CD4-positive, alpha-beta T cell (primary cell): ENCODE measurements at regions not wholly inside any gene's neighbourhood (a gene's known extent, or its start where the extent isn't known, plus 50 kb on each side); places are given as distances from the start of the nearest gene placed in this dataset.

ENCODE experiments used
- ATAC-seq: fragments of 200-7000 bp; cut with Tn5 transposase; one replicate; pipeline ENCODE4 v1.10.0; 2022; ENCODE audit warnings: mild to moderate bottlenecking; ENCODE audit not compliant: poor library complexity
- CTCF ChIA-PET: fragments of 350-600 bp; sonication (Branson Sonifier 250); formaldehyde crosslinking; loops from one replicate; lab custom pipeline; 2021; ENCODE audit warnings: antibody characterized with exemption, inconsistent platforms; lab: Charles Lee
- POLR2A ChIA-PET: fragments of 350-600 bp; sonication (Branson Sonifier 250); formaldehyde crosslinking; loops from one replicate; lab custom pipeline; 2021; ENCODE audit warnings: antibody characterized with exemption, inconsistent platforms; lab: Charles Lee
- DNase-seq, 14 experiments: peaks; one replicate each; pipeline ENCODE4 v3.0.0-alpha.2; 2013 to 2020; ENCODE audit warnings: mixed read lengths in 2 of 14
- H3K27ac ChIP-seq, 2 donors: one replicate each; pipeline versions ENCODE4 v1.5.1 to v1.7.0; 2013; ENCODE audit warnings: low read length in 2 of 2, low read depth in 1 of 2, mild to moderate bottlenecking in 1 of 2
- H3K27me3 ChIP-seq, 2 experiments: 1 replicate in 1 of 2; 2 replicates in 1 of 2; pipeline versions ENCODE4 v1.6.1 to v1.7.0; 2013; ENCODE audit warnings: low read length in 2 of 2, control low read depth in 1 of 2, mild to moderate bottlenecking in 1 of 2, moderate library complexity in 1 of 2; ENCODE audit not compliant: insufficient read depth in 2 of 2, control insufficient read depth in 1 of 2
- H3K36me3 ChIP-seq: one replicate; pipeline ENCODE4 v1.6.1; 2013; ENCODE audit warnings: low read length, control low read depth; ENCODE audit not compliant: insufficient read depth
- H3K4me1 ChIP-seq: one replicate; pipeline ENCODE4 v1.6.1; 2013; ENCODE audit warnings: low read length, control low read depth; ENCODE audit not compliant: insufficient read depth
- H3K4me3 ChIP-seq: one replicate; pipeline ENCODE4 v1.5.1; 2013; ENCODE audit warnings: mild to moderate bottlenecking, low read length, moderate library complexity
- H3K9me3 ChIP-seq, 2 experiments: 1 replicate in 1 of 2; 2 replicates in 1 of 2; pipeline versions ENCODE4 v1.6.1 to v1.7.0; 2013; ENCODE audit warnings: low read length in 2 of 2, mild to moderate bottlenecking in 2 of 2, control low read depth in 1 of 2, moderate library complexity in 1 of 2; ENCODE audit not compliant: control insufficient read depth in 1 of 2, insufficient read depth in 1 of 2
- H3K27ac Mint-ChIP-seq: one replicate; pipeline ENCODE4 v1.8.0; 2020; ENCODE audit warnings: mixed read lengths
- H3K27me3 Mint-ChIP-seq: one replicate; pipeline ENCODE4 v1.8.0; 2021; ENCODE audit warnings: mixed read lengths
- H3K36me3 Mint-ChIP-seq: one replicate; pipeline ENCODE4 v1.8.0; 2021; ENCODE audit warnings: low read depth, mixed read lengths
- H3K4me1 Mint-ChIP-seq: one replicate; pipeline ENCODE4 v1.8.0; 2021; ENCODE audit warnings: low read depth, mixed read lengths
- H3K4me3 Mint-ChIP-seq: one replicate; pipeline ENCODE4 v1.8.0; 2020; ENCODE audit warnings: mild to moderate bottlenecking, mixed read lengths
- H3K9me3 Mint-ChIP-seq: one replicate; pipeline ENCODE4 v1.8.0; 2020; ENCODE audit warnings: mixed read lengths
- CTCF ChIP-seq: fragments of 200-600 bp; IDR thresholded peaks from one replicate; pipeline ENCODE4 v1.8.0; 2022; ENCODE audit warnings: antibody characterized with exemption, mild to moderate bottlenecking
- intact Hi-C, 2 experiments: fragments of 100-400 bp; cut with DNase I in 1 of 2; cut with micrococcal nuclease in 1 of 2; formaldehyde crosslinking; loops; one replicate each; pipeline versions ENCODE4 v1.15.1 to v1.9.0; 2023 to 2025; cut with DNase I, micrococcal nuclease

GRCh38 chr10:128507066-128507465 is 380.8 kb upstream of the MKI67 start:
- no peak for DNase-seq
- ChIA-PET POLR2A (no interaction called here), CTCF (no interaction called here)
- no peak overlapping the region for H3K27ac Mint-ChIP-seq
- no peaks in the 10 kb centered on the region for H3K4me1 Mint-ChIP-seq
- TF ChIP-seq CTCF, result no peak
- Histone ChIP-seq H3K27ac (no peak overlapping the region), H3K9me3 (peaks cover 0 to 11% of the 10 kb centered on the region in 2 experiments), H3K27me3 (no peaks in the 10 kb centered on the region), H3K4me3 (no peak overlapping the region), H3K36me3 (no peaks in the 10 kb centered on the region), H3K4me1 (no peaks in the 10 kb centered on the region)
- H3K4me3 Mint-ChIP-seq, result no peak overlapping the region
- ATAC-seq, result no peak
- peaks cover 7% of the 10 kb centered on the region for H3K9me3 Mint-ChIP-seq
- no peaks in the 10 kb centered on the region for H3K36me3 Mint-ChIP-seq
- intact Hi-C loops, result no loop called here
- peaks cover 20% of the 10 kb centered on the region for H3K27me3 Mint-ChIP-seq

GRCh38 chr10:128511284-128511683 is 385.1 kb upstream of the MKI67 start:
- Histone ChIP-seq H3K27ac (no peak overlapping the region), H3K36me3 (no peaks in the 10 kb centered on the region), H3K9me3 (peaks cover 0 to 16% of the 10 kb centered on the region in 2 experiments), H3K4me1 (no peaks in the 10 kb centered on the region), H3K4me3 (no peak overlapping the region), H3K27me3 (no peaks in the 10 kb centered on the region)
- no peak for TF ChIP-seq CTCF
- intact Hi-C loops, result no loop called here
- H3K9me3 Mint-ChIP-seq, result peaks cover 7% of the 10 kb centered on the region
- no peak for ATAC-seq
- ChIA-PET POLR2A (no interaction called here), CTCF (no interaction called here)
- no peak overlapping the region for H3K27ac Mint-ChIP-seq
- no peak for DNase-seq
- no peaks in the 10 kb centered on the region for H3K36me3 Mint-ChIP-seq
- H3K27me3 Mint-ChIP-seq, result peaks cover 12% of the 10 kb centered on the region
- no peak overlapping the region for H3K4me3 Mint-ChIP-seq
- no peaks in the 10 kb centered on the region for H3K4me1 Mint-ChIP-seq

- ChIA-PET POLR2A (no interaction called here), CTCF (no interaction called here)
- H3K27me3 ChIP-seq, result no peaks in the 10 kb centered on the region
- H3K36me3 ChIP-seq, result no peaks in the 10 kb centered on the region
- H3K4me3 ChIP-seq, result no peak overlapping the region
- peaks cover 2% of the 10 kb centered on the region for H3K27me3 Mint-ChIP-seq
- no peak overlapping the region for H3K27ac ChIP-seq
- H3K27ac Mint-ChIP-seq, result no peak overlapping the region
- H3K36me3 Mint-ChIP-seq, result no peaks in the 10 kb centered on the region
- H3K4me3 Mint-ChIP-seq, result no peak overlapping the region
- ATAC-seq, result no peak
- no peaks in the 10 kb centered on the region for H3K4me1 ChIP-seq
- no peak for DNase-seq
- peaks cover 0 to 16% of the 10 kb centered on the region in 2 experiments for H3K9me3 ChIP-seq
- TF ChIP-seq CTCF, result no peak
- intact Hi-C loops, result no loop called here
- peaks cover 4% of the 10 kb centered on the region for H3K9me3 Mint-ChIP-seq
- no peaks in the 10 kb centered on the region for H3K4me1 Mint-ChIP-seq
Measured at GRCh38 chr10:128512767-128513166, 386.5 kb upstream of the MKI67 start.
